Body of pancreas (tissue), 4 donors: ENCODE measurements at regions not wholly inside any gene's neighbourhood (a gene's known extent, or its start where the extent isn't known, plus 50 kb on each side); places are given as distances from the start of the nearest gene placed in this dataset.

Experiments used
- CTCF ChIP-seq, 7 experiments: fragments of 450-650 bp in 4 of 7; fragments of 200-600 bp in 3 of 7; sonication (generic) in 3 of 7; IDR thresholded peaks; one replicate each; pipeline ENCODE4 v1.5.1; 2016 to 2019; ENCODE audit warnings: antibody characterized with exemption in 7 of 7
- POLR2A ChIP-seq, 3 donors: fragments of 450-650 bp; IDR thresholded peaks; one replicate each; pipeline ENCODE4 v1.6.1; 2016; ENCODE audit warnings: antibody characterized with exemption in 3 of 3, mild to moderate bottlenecking in 2 of 3

- no peak for TF ChIP-seq POLR2A (IDR thresholded peaks at IDR 0.05)
- no peak for TF ChIP-seq CTCF (IDR thresholded peaks at IDR 0.05)
These were observed 1131.8 kb downstream of the PCDH7 start for GRCh38 chr4:31851946-31852345.
